NCI-H510A treated with DMSO at 0.1 percent for 48 hours (cell line): ENCODE measurements at regions not wholly inside any gene's neighbourhood (a gene's known extent, or its start where the extent isn't known, plus 50 kb on each side); places are given as distances from the start of the nearest gene placed in this dataset.
"Not testable (repeated sequence)": the region's sequence is repeated elsewhere in the genome, so short reads cannot be mapped to it uniquely, and the experiment has no call there.

Experiments
- DNase-seq: peaks from one replicate; lab custom pipeline; 2025; lab: John Stamatoyannopoulos, UW

DNA sequence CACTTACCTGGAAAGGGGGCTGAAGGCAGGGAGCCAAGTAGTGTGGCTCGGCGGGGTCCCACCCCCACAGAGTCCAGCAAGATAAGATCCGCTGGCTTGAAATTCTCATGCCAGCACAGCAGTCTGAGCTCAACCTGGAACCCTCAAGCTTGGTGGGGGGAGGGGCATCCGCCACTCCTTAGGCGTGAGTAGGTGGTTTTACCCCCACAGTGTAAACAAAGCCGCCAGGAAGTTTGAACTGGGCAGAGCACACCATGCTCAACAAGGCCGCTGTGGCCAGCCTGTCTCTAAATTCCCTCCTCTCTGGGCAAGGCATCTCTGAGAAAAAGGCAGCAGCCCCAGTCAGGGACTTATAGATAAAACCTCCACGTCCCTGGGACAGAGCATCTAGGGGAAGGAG lies 156.3 kb downstream of the KBTBD8 start:
- DNase-seq = peak; percentile 2

DNA sequence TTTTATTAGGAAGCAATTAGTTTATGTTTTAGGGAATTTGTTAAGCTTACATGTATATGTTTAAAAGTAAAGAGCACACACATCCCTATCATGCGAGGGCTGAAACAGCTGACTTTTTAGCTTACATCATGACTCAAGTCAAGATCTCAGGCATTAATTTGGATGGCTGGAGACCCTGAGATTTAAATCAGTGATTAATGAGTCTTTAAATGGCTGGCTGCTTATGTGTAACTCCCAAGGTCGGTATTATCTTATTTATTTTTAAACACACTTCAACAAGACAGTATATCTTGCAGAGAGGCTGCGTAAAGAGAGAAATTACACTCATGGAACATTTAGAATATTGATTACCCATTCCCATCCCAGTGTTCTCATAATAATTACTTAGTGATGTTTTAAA lies 169.4 kb downstream of the KBTBD8 start:
- DNase-seq = no peak

DNA sequence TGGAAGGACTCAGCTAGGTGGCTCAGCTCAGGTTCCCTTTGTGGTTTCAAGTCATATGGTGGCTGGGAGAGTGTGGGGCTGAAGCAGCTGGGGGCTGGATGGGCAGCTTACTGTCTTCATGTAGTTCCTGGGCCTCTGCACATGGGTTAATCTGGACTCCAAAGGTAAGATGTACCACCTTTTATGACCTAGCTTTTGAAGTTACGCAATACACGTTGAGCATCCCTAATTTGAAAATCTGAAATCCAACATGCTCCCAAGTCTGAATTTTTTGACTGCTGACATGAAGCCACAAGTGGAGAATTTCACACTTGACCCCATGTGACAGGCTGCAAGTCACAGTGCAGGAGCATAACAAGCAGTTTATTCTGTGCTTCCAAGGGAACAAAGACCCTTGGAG lies 173.7 kb downstream of the KBTBD8 start:
- DNase-seq = no peak

DNA sequence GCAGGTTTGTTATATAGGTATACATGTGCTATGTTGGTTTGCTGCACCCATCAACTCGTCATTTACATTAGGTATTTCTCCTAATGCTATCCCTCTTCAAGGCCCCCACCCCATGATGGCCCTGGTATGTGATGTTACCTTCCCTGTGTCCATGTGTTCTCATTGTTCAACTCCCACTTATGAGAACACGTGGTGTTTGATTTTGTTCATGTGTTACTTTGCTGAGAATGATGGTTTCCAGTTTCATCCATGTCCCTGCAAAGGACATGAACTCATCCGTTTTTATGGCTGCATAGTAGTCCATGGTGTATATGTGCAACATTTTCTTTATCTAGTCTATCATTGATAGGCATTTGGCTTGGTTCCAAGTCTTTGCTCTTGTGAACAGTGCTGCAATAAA lies 175.0 kb downstream of the KBTBD8 start:
- DNase-seq = not testable (repeated sequence)

DNA sequence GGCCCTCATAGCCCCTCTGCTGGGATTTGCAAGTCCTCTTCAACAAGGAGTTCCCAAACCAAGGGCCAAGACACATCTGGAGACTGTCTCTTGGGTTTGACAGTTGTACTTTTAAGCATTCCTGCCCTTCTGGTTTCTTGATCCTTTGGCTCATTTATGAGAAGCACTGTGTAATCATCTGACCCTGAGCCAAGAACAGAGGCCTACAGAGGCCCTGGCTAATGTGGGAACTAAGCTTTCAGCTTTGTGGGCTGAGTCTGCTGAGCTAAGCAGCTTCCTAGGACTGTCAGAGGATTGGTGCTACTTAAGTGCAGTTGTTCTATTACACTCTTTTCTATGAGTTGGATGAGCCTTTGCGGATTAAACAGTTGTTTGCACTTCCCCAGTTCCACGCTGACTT lies 178.3 kb downstream of the KBTBD8 start:
- DNase-seq = no peak

DNA sequence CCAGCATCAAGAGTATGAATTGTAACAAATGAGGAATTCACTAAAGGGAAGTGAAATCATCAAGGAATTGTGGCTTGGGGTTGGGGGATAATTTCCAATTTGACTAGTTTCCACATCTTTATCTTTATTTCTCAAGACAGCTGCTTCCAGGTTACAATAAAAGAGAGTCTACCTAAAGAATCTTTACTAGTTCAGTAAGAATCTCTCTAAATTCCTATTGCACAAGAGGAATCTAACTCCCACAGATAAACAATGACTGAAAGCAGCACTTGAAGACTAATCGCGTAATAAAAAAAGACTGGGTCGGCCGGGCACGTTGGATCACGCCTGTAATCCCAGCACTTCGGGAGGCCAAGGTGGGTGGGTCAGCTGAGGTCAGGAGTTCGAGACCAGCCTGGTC lies 194.4 kb downstream of the KBTBD8 start:
- no peak for DNase-seq

DNA sequence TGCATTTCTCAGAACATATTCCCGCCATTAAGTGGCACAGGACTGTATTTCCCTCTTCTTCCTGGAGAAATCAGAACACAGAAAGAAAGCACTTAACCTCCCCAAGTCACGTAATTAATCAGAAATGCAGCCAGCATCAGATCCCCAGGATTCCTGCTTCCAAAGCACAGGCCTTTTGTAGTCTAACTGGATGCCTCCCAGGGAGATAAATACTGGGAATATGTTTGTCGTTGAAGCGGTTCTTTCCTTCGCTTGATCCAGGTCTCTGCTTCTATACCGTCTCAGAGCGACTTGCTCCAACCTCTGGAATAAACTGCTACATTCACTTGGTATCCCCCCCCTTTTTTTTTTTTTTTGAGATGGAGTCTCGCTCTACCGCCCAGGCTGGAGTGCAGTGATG lies 198.6 kb downstream of the KBTBD8 start:
- no peak for DNase-seq

DNA sequence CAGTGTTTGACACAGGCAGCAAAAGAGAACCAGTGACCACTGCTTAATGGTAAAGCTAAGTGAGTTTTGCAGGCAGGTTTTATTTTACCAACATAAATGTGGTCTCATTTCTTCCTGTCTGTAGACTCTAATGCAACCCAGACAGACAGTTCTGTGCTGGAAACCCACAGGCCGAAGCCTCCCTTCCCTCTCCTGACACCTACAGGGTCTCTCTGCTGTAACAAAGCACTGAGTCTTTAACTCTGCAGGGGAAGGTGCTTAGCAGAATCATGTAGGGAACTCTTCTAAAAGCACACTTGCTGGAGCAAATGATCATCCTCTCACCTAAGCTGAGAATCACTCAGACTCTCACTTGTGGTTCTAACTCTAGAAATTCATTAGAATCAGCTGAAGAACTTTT lies 200.3 kb downstream of the KBTBD8 start:
- DNase-seq = no peak

DNA sequence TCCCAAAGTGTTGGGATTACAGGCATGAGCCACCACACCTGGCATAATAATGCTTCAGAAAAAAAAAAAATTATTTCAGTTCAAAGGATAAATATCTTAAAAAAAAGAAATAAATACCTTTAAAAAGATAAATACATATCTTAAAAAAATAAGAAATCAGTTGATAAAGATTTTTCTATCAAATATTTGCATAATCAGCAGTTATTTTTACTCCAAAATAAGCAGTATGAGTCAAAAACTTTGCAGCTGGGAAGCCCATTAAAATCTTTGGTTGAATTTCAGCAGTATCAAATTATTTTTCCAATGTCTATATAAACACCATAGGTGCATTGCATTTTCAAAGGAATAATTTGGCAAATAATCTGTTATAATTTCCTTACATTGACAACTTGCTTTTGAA lies 202.5 kb downstream of the KBTBD8 start:
- no peak for DNase-seq

DNA sequence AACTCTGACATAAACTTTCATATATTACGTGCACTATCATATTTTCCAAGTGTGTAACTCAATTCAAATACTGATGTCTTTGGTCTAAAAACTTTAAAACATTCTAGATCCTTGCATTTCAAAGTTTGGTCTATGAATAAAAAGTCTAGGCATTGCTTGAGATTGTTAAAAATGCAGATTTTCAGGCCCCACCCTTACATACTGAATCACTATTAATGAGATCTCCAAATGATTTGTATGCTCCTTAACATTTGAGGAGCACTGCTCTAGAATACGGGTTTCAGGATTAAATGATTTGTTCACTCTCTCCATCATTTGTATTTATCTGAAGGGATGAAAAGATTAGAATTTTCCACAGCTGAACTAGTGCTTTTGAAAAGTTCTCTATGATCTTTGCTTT lies 202.9 kb downstream of the KBTBD8 start:
- no peak for DNase-seq

DNA sequence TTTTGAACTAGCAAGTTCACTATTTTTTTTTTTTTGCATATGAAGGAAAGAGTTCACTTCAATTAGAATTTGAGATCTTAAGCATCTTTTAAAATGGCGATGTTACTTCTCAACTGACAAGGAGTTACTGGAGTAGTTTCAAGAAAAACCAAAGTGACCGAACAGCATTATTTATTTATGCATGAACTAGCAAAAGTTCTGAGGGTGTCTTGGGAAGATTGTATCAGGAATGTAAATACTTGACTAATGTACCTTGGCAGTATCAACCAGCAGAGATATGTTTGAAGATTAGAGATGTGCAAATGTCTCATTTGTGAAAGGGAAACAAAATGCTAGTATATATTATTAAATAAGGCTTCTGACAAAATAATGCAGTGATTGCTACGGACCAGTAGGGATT lies 203.9 kb downstream of the KBTBD8 start:
- DNase-seq = no peak

DNA sequence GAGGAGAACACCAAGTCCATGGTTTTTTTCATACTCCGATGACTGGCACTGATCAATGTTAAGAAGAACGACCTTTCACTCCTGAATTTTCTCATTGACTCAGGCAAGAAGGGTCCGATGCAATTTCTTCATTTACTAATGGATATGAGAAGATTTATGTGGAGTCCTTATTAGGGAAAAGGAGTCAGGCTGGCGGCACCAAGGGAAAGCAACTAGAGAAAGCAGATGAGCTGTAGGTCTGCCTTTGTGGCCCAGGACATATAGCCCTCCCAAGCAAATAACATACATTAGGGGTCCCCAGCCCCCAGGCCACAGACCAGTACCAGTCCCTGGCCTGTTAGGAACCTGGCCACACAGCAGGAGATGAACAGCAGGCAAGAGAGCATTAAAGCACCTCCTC lies 206.8 kb downstream of the KBTBD8 start:
- DNase-seq = no peak

DNA sequence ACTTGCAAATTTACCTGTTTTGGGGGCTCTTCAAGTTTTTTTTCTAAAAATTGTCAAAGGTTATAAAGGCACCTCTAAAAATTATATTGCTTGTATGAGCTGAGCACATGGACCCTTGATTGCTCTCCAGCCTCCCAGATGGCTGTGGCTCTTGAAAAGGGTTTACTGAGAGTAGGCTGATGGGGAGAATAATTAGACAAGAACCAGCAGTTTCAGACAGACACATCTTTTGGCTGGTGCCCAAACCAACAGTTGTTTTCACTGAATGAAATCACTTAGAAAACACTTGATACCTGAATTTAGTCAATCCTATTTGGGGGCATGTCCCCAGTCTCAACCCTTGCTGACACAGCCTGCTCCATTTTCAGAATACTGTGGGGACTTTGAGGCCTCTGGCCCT lies 217.6 kb downstream of the KBTBD8 start:
- no peak for DNase-seq

DNA sequence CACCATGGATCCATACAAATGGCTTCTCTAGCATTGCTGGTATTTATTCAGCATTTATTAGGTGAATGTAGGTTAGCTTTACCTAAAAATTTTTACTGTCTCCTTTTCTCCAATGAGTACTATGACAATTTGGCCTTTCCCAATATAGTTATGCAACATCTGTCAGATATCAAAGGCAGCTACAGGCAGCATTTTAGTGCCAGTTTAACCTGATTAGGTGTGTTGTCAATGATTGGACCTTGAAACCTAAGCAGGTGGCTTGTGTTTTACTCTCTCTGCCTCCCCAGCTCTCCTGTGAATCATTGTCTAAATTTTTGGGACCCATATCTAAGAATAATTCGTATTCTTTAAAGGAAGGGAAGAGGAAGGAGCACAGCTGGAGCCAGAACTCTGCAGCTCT lies 228.9 kb downstream of the KBTBD8 start:
- no peak for DNase-seq

DNA sequence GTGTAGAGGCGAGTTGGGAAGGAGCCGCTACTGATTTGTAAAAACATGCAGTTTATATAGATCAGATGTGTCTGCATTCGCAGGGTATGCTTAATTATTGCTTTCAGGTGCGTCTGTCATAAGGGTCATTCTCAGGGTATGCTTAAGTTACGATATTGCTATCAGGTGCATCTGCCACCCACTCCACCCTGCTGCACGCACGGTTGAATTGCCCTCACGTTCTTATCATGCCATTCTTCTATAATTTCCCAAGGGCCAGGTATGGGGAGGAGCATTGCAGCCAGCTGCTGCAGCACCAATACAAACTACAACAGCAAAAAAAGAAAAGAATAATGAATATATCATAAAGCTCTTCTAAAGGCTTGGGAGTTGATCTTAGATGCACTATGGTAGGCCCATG lies 230.0 kb downstream of the KBTBD8 start:
- DNase-seq = no peak

DNA sequence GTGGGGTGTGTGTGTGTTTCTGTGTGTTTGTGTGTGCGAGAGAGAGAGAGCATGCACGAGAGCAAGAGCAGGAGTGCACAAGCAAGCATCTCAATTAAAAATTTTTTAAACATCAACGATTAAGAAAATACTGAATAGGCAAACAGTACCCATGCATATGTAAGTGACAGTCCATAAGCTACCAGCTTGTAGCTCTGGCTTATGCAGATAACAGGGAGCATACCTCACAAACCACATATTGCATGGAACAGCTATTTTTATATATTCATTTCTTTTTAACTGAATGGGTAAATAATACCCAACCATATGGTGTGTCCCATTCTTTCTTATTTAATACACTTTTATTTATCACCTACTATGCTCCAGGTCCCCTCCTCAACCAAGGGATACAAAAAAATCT lies 234.5 kb downstream of the KBTBD8 start:
- DNase-seq = no peak

DNA sequence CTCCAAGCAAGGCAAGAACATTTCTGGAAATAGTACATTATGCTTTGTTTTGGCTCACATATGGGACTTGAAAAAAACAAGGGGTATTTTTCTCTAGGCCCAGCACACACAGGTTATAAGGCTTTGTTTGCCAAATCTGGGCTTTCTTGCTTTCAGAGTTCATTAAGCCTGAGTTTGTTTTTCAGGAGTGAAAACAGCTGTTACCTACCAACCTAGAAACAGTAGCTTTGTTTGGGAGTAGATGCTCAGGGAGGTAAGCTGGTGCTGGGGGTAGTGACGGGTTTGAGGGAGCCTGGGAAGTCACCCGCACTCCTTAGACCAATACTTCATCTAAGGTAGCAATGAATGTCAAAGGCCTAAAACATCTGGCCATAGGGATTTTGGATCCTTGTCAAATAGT lies 241.2 kb downstream of the KBTBD8 start:
- DNase-seq = no peak

DNA sequence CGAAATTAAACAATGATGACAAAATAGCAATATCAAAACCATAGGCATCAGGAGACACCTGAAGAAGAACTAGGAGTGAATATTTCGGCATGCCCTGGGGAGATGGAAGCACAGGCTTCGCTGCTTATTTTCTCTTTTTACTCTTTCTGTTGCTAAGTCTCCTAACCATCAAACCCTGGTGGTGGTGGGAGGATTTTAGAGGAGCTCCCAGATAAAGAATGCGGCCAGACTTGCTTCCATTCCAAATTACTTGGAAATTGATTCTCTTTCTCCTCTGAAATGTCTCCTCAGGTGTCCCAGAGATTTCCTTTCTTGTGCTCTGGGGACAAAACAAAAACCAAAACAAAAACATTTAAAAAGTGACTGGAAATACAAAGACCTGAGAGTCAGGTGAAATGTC lies 243.0 kb downstream of the KBTBD8 start:
- no peak for DNase-seq

DNA sequence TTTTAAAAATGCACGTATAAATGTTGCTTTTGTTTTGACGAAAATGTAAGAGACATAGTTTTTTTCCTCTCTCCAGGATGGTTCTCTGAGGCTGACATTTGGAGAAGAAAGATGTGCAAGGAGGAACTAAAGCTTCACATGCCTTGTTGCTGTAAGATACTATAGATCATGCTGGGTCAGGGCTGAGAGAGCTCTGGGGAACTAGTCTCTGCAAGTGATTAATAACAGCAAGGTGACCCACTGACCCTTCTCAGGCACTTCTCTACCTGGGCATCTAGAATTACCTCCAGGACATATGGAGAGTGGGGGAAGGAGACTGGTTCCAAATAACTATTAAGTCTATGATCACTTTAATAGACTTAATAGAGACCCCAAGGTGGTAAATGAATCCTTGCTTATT lies 246.0 kb downstream of the KBTBD8 start:
- no peak for DNase-seq

DNA sequence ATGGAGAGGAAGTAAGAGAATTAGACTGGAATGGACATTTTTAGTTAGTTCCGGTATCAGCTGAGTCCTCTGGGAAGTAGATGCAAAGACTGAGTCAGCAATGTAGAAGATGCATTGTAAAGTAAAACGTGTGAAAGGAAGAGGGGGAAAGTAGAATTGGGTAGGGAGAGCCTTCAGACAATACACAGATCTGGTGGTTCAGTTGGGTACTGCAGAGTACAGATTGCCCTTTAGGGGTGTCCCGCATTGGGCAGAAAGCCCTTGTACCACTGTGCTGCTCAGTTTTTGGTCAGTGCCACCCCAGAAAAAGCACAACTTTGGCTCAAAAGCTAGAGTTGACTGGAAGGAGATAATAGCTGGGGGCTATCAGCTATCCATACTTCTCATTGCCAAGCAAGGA lies 247.4 kb downstream of the KBTBD8 start:
- DNase-seq = no peak

DNA sequence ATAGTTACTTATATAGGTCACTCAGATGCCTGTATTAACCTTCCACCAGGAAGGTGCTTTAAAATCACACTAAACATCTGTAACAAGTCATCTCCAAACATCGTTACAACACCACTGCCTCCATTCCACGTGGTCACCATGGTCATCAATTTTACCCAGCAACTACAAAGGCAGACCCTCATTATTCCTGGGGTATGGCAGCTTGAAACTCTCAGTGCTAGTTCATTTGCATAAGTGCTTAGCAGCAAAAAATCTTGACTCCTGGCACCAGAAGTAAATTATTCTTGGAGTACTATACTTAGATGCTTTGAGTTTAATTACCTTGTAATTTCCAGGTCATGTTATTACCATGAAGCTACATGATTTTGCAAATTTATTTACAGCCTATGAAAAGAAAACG lies 250.6 kb downstream of the KBTBD8 start:
- DNase-seq = no peak

DNA sequence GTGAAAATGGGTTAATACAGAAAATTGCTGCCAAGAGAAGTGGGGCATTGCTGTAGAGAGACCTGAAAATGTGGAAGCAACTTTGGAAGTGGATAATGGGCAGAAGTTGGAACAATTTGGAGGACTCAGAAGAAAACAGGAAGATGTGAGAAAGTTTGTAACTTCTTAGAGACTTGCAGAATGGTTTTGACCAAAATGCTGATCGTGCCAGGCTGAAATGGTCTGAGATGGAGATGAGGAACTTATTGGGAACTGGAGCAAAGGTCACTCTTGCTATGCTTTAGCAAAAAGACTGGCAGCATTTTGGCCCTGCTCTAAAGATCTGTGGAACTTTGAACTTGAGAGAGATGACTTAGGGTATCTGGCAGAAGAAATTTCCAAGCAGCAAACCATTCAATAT lies 254.8 kb downstream of the KBTBD8 start:
- not testable (repeated sequence) for DNase-seq

DNA sequence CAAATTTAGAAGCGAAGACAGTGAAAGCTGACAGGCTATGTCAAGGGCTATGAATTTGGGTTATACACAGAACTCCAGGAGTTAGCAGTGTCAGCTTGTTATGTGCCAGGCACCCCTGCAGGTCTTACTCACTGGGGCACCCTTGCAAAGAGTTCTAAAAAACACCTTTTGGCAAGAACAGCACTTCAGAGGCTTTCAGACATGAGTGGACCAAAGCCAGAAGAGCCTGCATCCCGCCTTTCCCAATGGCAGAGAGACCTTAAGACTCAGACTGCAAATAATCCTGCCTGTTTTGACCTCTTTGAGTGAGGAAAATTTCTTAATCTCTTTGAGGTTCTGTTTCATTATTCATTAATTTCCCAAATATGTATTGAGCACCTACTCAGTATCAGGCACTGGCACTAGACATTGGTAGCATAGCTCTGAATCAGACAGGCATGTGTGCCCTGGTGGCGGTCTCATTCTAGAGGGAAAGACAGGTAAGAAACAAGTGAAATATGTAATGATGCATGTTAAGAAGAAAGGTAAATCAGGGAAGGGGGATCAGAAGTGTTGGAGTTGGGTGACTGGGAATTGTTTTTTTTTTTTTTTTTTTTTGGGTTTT lies 280.0 kb downstream of the KBTBD8 start:
- no peak for DNase-seq

DNA sequence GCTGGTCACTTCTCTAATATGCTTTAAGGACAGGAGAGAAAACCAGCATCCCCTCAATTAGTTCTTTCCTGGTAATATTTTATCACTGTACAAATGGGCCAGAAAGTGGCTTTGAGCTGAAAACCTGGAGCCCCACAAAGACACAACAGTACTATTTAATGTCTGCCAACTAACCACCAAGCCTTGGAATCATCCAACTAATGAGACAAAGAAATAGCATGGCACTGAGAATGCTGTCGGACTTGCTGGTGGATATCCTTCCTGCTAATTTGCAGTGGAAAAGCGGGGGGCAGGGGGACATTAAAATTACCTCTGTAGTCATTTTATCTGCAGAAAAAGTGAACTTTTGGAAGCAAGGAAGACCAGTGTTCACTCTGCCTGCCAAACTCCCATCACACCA lies 288.5 kb downstream of the KBTBD8 start:
- DNase-seq = no peak
